NCI-H2227 treated with DMSO at 0.1 percent for 48 hours (cell line): ENCODE measurements at regions not wholly inside any gene's neighbourhood (a gene's known extent, or its start where the extent isn't known, plus 50 kb on each side); places are given as distances from the start of the nearest gene placed in this dataset.
"Not testable (repeated sequence)": the region's sequence is repeated elsewhere in the genome, so short reads cannot be mapped to it uniquely, and the experiment has no call there.

Source experiments
- DNase-seq: peaks from one replicate; lab custom pipeline; 2025; lab: John Stamatoyannopoulos, UW

GRCh38 chr18:41693008-41693407 is 262.0 kb upstream of the PIK3C3 start:
- no peak for DNase-seq

- DNase-seq, result no peak
Measured at GRCh38 chr18:41690332-41691127, 264.5 kb upstream of the PIK3C3 start.

- no peak for DNase-seq
Measured at GRCh38 chr18:41687138-41687537, 267.9 kb upstream of the PIK3C3 start.

GRCh38 chr18:41681138-41681880 is 273.7 kb upstream of the PIK3C3 start:
- DNase-seq, result no peak

GRCh38 chr18:41674506-41674905 is 280.5 kb upstream of the PIK3C3 start:
- DNase-seq, result peak; percentile 83

GRCh38 chr18:41666231-41666630 is 288.8 kb upstream of the PIK3C3 start:
- DNase-seq, result no peak

- no peak for DNase-seq
Measured at GRCh38 chr18:41665210-41665609, 289.8 kb upstream of the PIK3C3 start.

GRCh38 chr18:41660654-41661053 is 294.4 kb upstream of the PIK3C3 start:
- no peak for DNase-seq

- DNase-seq, result no peak
Measured at GRCh38 chr18:41659438-41660130, 295.4 kb upstream of the PIK3C3 start.

GRCh38 chr18:41657189-41657588 is 297.8 kb upstream of the PIK3C3 start:
- DNase-seq, result no peak

GRCh38 chr18:41655074-41655473 is 300.0 kb upstream of the PIK3C3 start:
- peak; percentile 84 for DNase-seq

GRCh38 chr18:41647914-41648313 is 307.1 kb upstream of the PIK3C3 start:
- no peak for DNase-seq

- DNase-seq, result no peak
Measured at GRCh38 chr18:41646915-41647620, 308.0 kb upstream of the PIK3C3 start.

- DNase-seq, result no peak
Measured at GRCh38 chr18:41645589-41646360, 309.3 kb upstream of the PIK3C3 start.

GRCh38 chr18:41644466-41644865 is 310.6 kb upstream of the PIK3C3 start:
- DNase-seq, result no peak

- no peak for DNase-seq
Measured at GRCh38 chr18:41643427-41643826, 311.6 kb upstream of the PIK3C3 start.

- no peak for DNase-seq
Measured at GRCh38 chr18:41642756-41643155, 312.3 kb upstream of the PIK3C3 start.

GRCh38 chr18:41639218-41639617 is 315.8 kb upstream of the PIK3C3 start:
- DNase-seq, result no peak

- DNase-seq, result not testable (repeated sequence)
Measured at GRCh38 chr18:41631723-41632285, 323.2 kb upstream of the PIK3C3 start.

- no peak for DNase-seq
Measured at GRCh38 chr18:41630232-41630886, 324.7 kb upstream of the PIK3C3 start.
